Prostate gland (tissue), 2 donors: ENCODE measurements at regions not wholly inside any gene's neighbourhood (a gene's known extent, or its start where the extent isn't known, plus 50 kb on each side); places are given as distances from the start of the nearest gene placed in this dataset.

Experiments
- DNase-seq: peaks from one replicate; pipeline ENCODE4 v3.0.0-alpha.2; 2019; ENCODE audit warnings: low spot score
- H3K27ac ChIP-seq, 2 donors: fragments of 200-600 bp; sonication (generic); 2 replicates each; pipeline ENCODE4 v1.5.1; 2017 to 2019
- H3K27me3 ChIP-seq: fragments of 200-600 bp; sonication (generic); replicated peaks from 2 replicates; pipeline ENCODE4 v1.5.1; 2019; ENCODE audit not compliant: insufficient read depth
- H3K36me3 ChIP-seq, 2 donors: fragments of 200-600 bp; sonication (generic); 1 replicate in 1 of 2; 2 replicates in 1 of 2; pipeline versions ENCODE4 v1.5.1 to v1.8.1; 2017 to 2019
- H3K4me1 ChIP-seq: fragments of 200-600 bp; sonication (generic); replicated peaks from 2 replicates; pipeline ENCODE4 v1.5.1; 2019
- H3K4me3 ChIP-seq, 2 donors: fragments of 200-600 bp; sonication (generic); 2 replicates each; pipeline ENCODE4 v1.5.1; 2017 to 2019
- H3K9me3 ChIP-seq: fragments of 200-600 bp; sonication (generic); 2 replicates; pipeline ENCODE4 v1.5.1; 2017
- POLR2A ChIP-seq: fragments of 450-650 bp; IDR thresholded peaks from one replicate; pipeline ENCODE4 v1.6.1; 2016; ENCODE audit warnings: antibody characterized with exemption, mild to moderate bottlenecking
- POLR2AphosphoS5 ChIP-seq: sonication (generic); formaldehyde crosslinking; IDR thresholded peaks from one replicate; pipeline ENCODE4 v1.6.1; 2017; ENCODE audit warnings: antibody characterized with exemption
- WGBS: methylation state at CpG from one replicate; pipeline ENCODE4 v1.1.5; 2018; 5-methylcytosine and 5-hydroxymethylcytosine counted together
- intact Hi-C: fragments of 100-400 bp; cut with DNase I; formaldehyde crosslinking; loops from one replicate; pipeline ENCODE4 v1.14.2; 2022
- TF ChIP-seq, protein P1 (sequence below), 4 experiments: fragments of 200-600 bp in 2 of 4; fragments of 450-650 bp in 2 of 4; sonication (generic) in 2 of 4; IDR thresholded peaks; 1 replicate in 3 of 4; 2 replicates in 1 of 4; pipeline ENCODE4 v1.5.1; 2016 to 2019; ENCODE audit warnings: antibody characterized with exemption in 4 of 4, mild to moderate bottlenecking in 2 of 4, moderate library complexity in 2 of 4

DNA sequence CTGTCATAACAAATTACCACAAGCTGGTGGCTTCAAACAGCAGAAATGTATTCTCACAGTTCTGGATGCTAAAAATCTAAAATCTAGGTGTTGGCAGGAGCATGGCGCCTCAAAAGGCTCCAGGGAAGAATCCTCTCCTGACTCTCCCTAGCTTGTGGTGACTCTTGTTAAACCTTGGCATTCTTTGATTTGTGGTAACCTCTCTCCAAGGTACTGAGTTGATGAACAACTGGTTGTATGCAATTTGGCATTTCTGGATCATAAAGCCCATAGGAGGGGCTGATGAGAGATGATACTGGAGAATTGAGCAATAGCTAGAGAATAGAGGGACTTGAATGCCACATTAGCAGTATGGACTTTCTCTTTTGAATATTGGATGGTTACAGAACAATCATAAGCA, 821.8 kb downstream of the TBL1XR1 start:
- intact Hi-C loops: no loop called here
- TF ChIP-seq POLR2AphosphoS5: no peak
- TF ChIP-seq POLR2A: no peak
- TF ChIP-seq, protein P1, sequence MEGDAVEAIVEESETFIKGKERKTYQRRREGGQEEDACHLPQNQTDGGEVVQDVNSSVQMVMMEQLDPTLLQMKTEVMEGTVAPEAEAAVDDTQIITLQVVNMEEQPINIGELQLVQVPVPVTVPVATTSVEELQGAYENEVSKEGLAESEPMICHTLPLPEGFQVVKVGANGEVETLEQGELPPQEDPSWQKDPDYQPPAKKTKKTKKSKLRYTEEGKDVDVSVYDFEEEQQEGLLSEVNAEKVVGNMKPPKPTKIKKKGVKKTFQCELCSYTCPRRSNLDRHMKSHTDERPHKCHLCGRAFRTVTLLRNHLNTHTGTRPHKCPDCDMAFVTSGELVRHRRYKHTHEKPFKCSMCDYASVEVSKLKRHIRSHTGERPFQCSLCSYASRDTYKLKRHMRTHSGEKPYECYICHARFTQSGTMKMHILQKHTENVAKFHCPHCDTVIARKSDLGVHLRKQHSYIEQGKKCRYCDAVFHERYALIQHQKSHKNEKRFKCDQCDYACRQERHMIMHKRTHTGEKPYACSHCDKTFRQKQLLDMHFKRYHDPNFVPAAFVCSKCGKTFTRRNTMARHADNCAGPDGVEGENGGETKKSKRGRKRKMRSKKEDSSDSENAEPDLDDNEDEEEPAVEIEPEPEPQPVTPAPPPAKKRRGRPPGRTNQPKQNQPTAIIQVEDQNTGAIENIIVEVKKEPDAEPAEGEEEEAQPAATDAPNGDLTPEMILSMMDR (IDR thresholded peaks at IDR 0.05): no peak
- no peak overlapping the region for H3K27ac ChIP-seq
- no peaks in the 10 kb centered on the region for H3K36me3 ChIP-seq
- WGBS: 89% methylated on average over 1 of the region's 1 CpG
- H3K4me3 ChIP-seq: no peak overlapping the region
- no peak for DNase-seq
- no peaks in the 10 kb centered on the region for H3K27me3 ChIP-seq
- H3K4me1 ChIP-seq: no peaks in the 10 kb centered on the region
- H3K9me3 ChIP-seq: no peaks in the 10 kb centered on the region

DNA sequence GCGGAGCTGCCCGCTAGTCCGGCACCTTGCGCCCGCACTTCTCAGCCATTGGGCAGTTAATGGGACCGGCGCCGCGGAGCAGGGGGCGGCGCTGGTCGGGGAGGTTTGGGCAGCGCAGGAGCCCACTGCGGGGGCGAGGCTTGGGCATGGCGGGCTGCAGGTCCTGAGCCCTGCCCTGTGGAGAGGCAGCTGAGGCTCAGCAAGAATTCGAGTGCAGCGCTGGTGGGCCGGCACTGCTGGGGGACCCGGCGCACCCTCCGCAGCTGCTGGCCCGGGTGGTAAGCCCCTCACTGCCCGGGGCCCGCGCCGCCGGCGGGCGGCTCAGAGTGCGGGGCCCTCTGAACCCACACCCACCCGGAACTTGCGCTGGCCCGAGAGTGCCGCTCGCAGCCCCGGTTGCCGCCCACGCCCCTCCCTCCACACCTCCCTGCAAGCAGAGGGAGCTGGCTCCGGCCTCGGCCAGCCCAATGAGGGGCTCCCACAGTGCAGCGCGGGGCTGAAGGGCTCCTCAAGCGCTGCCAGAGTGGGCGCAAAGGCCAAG, 835.0 kb downstream of the TBL1XR1 start:
- Histone ChIP-seq H3K27me3 (no peaks in the 10 kb centered on the region), H3K9me3 (no peaks in the 10 kb centered on the region), H3K4me3 (no peak overlapping the region), H3K4me1 (no peaks in the 10 kb centered on the region), H3K36me3 (no peaks in the 10 kb centered on the region), H3K27ac (no peak overlapping the region)
- WGBS: 96% methylated on average over 20 of the region's 45 CpGs
- no peak for DNase-seq
- TF ChIP-seq POLR2AphosphoS5: no peak
- TF ChIP-seq, protein P1 (IDR thresholded peaks at IDR 0.05): no peak
- no peak for TF ChIP-seq POLR2A
- intact Hi-C loops: no loop called here

DNA sequence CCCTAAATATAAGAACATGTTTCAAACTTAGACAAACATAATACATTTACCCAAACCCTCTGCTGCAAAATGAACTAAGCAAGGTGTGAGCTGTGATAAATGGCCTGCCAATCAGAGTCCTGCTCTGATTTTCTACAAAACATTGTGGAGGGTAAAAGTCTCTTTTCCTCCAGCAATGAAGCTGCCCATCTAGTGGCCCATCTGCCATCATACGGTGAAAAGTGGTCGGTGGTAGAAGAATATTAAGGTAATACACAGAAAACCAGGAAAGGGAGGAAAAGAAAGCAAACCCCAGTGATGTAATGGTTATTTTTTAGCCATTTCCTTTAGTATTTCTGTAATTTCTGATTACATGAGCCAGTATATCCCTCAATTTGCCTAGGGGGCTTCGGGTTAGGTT, 838.1 kb downstream of the TBL1XR1 start:
- DNase-seq: no peak
- 79% methylated on average over 3 of the region's 3 CpGs for WGBS
- Histone ChIP-seq H3K27ac (no peak overlapping the region), H3K4me1 (no peaks in the 10 kb centered on the region), H3K36me3 (no peaks in the 10 kb centered on the region), H3K9me3 (no peaks in the 10 kb centered on the region), H3K27me3 (no peaks in the 10 kb centered on the region), H3K4me3 (no peak overlapping the region)
- TF ChIP-seq POLR2AphosphoS5 (no peak), POLR2A (no peak)
- TF ChIP-seq, protein P1 (IDR thresholded peaks at IDR 0.05): no peak
- intact Hi-C loops: no loop called here

DNA sequence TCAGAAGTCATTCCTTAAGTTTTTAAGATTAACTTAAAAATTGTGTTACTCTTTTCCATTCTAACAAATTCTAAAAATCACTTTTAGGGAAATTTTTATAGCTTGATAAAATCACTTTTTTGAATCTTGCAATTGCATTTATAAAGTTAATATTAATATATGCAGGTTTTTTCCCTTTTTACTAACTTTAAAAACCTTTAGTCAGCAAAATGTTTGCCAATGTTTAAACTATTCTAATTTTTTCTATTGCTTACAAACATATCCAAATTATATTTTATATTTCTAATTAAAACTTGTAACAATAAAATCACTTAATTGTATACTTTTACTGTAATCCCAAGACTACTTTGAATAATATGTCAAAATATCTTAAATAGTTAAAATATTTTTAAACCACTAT, 839.4 kb downstream of the TBL1XR1 start:
- DNase-seq: no peak
- H3K27ac ChIP-seq: no peak overlapping the region
- H3K36me3 ChIP-seq: no peaks in the 10 kb centered on the region
- H3K27me3 ChIP-seq: no peaks in the 10 kb centered on the region
- H3K9me3 ChIP-seq: no peaks in the 10 kb centered on the region
- no peak overlapping the region for H3K4me3 ChIP-seq
- no peaks in the 10 kb centered on the region for H3K4me1 ChIP-seq
- intact Hi-C loops: no loop called here
- TF ChIP-seq POLR2A (no peak), POLR2AphosphoS5 (no peak)
- TF ChIP-seq, protein P1 (IDR thresholded peaks at IDR 0.05): no peak

DNA sequence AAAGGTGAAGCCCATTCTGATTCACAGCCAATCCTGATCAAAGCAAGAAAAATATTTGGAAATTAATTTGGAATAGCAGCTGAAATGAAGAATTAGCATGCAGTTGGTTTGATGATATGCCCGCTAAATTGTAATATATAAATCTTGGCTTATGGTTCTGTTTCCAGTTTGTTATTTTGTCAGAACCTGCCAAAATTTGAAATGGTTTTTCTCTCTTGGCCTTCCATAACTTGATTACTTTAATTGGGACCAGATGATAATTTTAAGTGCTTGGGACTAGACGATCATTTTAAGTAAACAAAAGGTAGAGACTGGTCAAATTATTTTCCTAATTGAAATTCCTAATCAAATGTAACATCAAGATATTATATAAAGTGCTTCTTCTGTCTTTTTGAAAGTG, 842.4 kb downstream of the TBL1XR1 start:
- Histone ChIP-seq H3K4me1 (no peaks in the 10 kb centered on the region), H3K4me3 (no peak overlapping the region), H3K36me3 (no peaks in the 10 kb centered on the region), H3K27ac (no peak overlapping the region), H3K9me3 (no peaks in the 10 kb centered on the region), H3K27me3 (no peaks in the 10 kb centered on the region)
- intact Hi-C loops: no loop called here
- 55% methylated on average over 2 of the region's 2 CpGs for WGBS
- no peak for DNase-seq
- TF ChIP-seq POLR2A: no peak
- TF ChIP-seq, protein P1 (IDR thresholded peaks at IDR 0.05): no peak
- no peak for TF ChIP-seq POLR2AphosphoS5
